ENCODE measurements at regions not wholly inside any gene's neighbourhood (a gene's known extent, or its start where the extent isn't known, plus 50 kb on each side); places are given as distances from the start of the nearest gene placed in this dataset.

- H3K27me3 ChIP-seq: peaks cover 10 to 98% (median 69%) of the 10 kb centered on the region in 9 donors
- TF ChIP-seq POLR2A (IDR thresholded peaks at IDR 0.05) (no peak), CTCF (IDR thresholded peaks at IDR 0.05) (no peak)
- no peak overlapping the region for H3K4me3 ChIP-seq
- no peaks in the 10 kb centered on the region for H3K36me3 ChIP-seq
- DNase-seq (no peak), ATAC-seq (no peak)
- H3K9me3 ChIP-seq: no peaks in the 10 kb centered on the region
- peaks cover 0 to 8% (median 0%) of the 10 kb centered on the region in 12 donors for H3K4me1 ChIP-seq
- H3K27ac ChIP-seq: no peak overlapping the region
- intact Hi-C loops (cut with DNase I): no loop called here
- WGBS, 4 donors: 5 to 45% (median 17%) methylated on average over 4 of the region's 4 CpGs
Observed at GRCh38 chrX:119997570-119997969, 54.0 kb upstream of the NKAP start.

- Histone ChIP-seq H3K27ac (no peak overlapping the region), H3K27me3 (peaks cover 17 to 98% (median 76%) of the 10 kb centered on the region in 9 donors), H3K9me3 (no peaks in the 10 kb centered on the region), H3K4me1 (peaks cover 0 to 8% (median 0%) of the 10 kb centered on the region in 12 donors), H3K36me3 (no peaks in the 10 kb centered on the region), H3K4me3 (no peak overlapping the region)
- ATAC-seq: no peak
- intact Hi-C loops (cut with DNase I): no loop called here
- TF ChIP-seq POLR2A (IDR thresholded peaks at IDR 0.05) (no peak), CTCF (IDR thresholded peaks at IDR 0.05) (no peak)
- DNase-seq: no peak
- 12 to 37% (median 24%) methylated on average over 13 of the region's 13 CpGs for WGBS, 4 donors
Observed at GRCh38 chrX:119996600-119997524, 53.3 kb upstream of the NKAP start.

GRCh38 chrX:119996069-119996468 is 52.5 kb upstream of the NKAP start:
- Histone ChIP-seq H3K4me3 (no peak overlapping the region), H3K36me3 (no peaks in the 10 kb centered on the region), H3K27me3 (peaks cover 19 to 99% (median 82%) of the 10 kb centered on the region in 9 donors), H3K27ac (no peak overlapping the region), H3K9me3 (no peaks in the 10 kb centered on the region), H3K4me1 (peaks cover 0 to 13% (median 0%) of the 10 kb centered on the region in 12 donors)
- ATAC-seq (no peak), DNase-seq (no peak)
- TF ChIP-seq POLR2A (IDR thresholded peaks at IDR 0.05) (no peak), CTCF (IDR thresholded peaks at IDR 0.05) (no peak)
- 22 to 46% (median 31%) methylated on average over 3 of the region's 3 CpGs for WGBS, 4 donors
- intact Hi-C loops (cut with DNase I): no loop called here
